H1 (cell line): ENCODE measurements at regions not wholly inside any gene's neighbourhood (a gene's known extent, or its start where the extent isn't known, plus 50 kb on each side); places are given as distances from the start of the nearest gene placed in this dataset.

Source experiments
- CBX8 ChIP-seq: fragments of 300-800, 300-1000 bp; sonication (generic); IDR thresholded peaks from 2 replicates; pipeline ENCODE4 v1.7.1; 2016; ENCODE audit warnings: low read depth, low read length, borderline replicate concordance
- CHD7 ChIP-seq: fragments of 300-600 bp; sonication (generic); IDR thresholded peaks from 2 replicates; pipeline ENCODE4 v1.7.1; 2012; ENCODE audit warnings: low read length, moderate library complexity, mild to moderate bottlenecking, inconsistent platforms; ENCODE audit not compliant: insufficient replicate concordance

- TF ChIP-seq CHD7 (no peak), CBX8 (no peak)
Observed at GRCh38 chr9:135307300-135307699, 172.3 kb upstream of the PPP1R26 start (continued).
